HL-60/S4 (cell line): ENCODE measurements at regions not wholly inside any gene's neighbourhood (a gene's known extent, or its start where the extent isn't known, plus 50 kb on each side); places are given as distances from the start of the nearest gene placed in this dataset.
"Not testable (repeated sequence)": the region's sequence is repeated elsewhere in the genome, so short reads cannot be mapped to it uniquely, and the experiment has no call there.

Experiments used
- in situ Hi-C: fragments of 300-500 bp; cut with MboI; formaldehyde crosslinking; loops from 2 replicates; pipeline ENCODE4 v1.14.3; 2022; ENCODE audit warnings: low sequenced_read_pairs

- in situ Hi-C loops, result no loop called here
Observed at GRCh38 chr3:177381070-177381469, 183.8 kb upstream of the TBL1XR1 start.

GRCh38 chr3:177382944-177383343 is 185.7 kb upstream of the TBL1XR1 start:
- in situ Hi-C loops, result no loop called here

GRCh38 chr3:177385186-177385585 is 187.9 kb upstream of the TBL1XR1 start:
- in situ Hi-C loops, result no loop called here

GRCh38 chr3:177385831-177386301 is 188.6 kb upstream of the TBL1XR1 start:
- in situ Hi-C loops, result no loop called here

GRCh38 chr3:177388209-177388608 is 190.9 kb upstream of the TBL1XR1 start:
- in situ Hi-C loops, result no loop called here

- in situ Hi-C loops, result not testable (repeated sequence)
Observed at GRCh38 chr3:177394231-177395024, 197.1 kb upstream of the TBL1XR1 start.

GRCh38 chr3:177396733-177397132 is 199.5 kb upstream of the TBL1XR1 start:
- in situ Hi-C loops, result no loop called here

- in situ Hi-C loops, result no loop called here
Observed at GRCh38 chr3:177401375-177401774, 204.1 kb upstream of the TBL1XR1 start.

GRCh38 chr3:177402533-177402932 is 205.3 kb upstream of the TBL1XR1 start:
- in situ Hi-C loops, result no loop called here

GRCh38 chr3:177405191-177405672 is 207.9 kb upstream of the TBL1XR1 start:
- in situ Hi-C loops, result no loop called here

GRCh38 chr3:177410730-177411129 is 213.4 kb upstream of the TBL1XR1 start:
- in situ Hi-C loops, result no loop called here

GRCh38 chr3:177411201-177411600 is 213.9 kb upstream of the TBL1XR1 start:
- in situ Hi-C loops, result no loop called here

GRCh38 chr3:177412677-177413170 is 215.4 kb upstream of the TBL1XR1 start:
- in situ Hi-C loops, result not testable (repeated sequence)

GRCh38 chr3:177414093-177414492 is 216.8 kb upstream of the TBL1XR1 start:
- in situ Hi-C loops, result no loop called here

GRCh38 chr3:177418787-177419186 is 221.5 kb upstream of the TBL1XR1 start:
- in situ Hi-C loops, result no loop called here

- in situ Hi-C loops, result no loop called here
Observed at GRCh38 chr3:177419904-177420601, 222.8 kb upstream of the TBL1XR1 start.

- in situ Hi-C loops, result no loop called here
Observed at GRCh38 chr3:177420651-177421480, 223.6 kb upstream of the TBL1XR1 start.

- in situ Hi-C loops, result no loop called here
Observed at GRCh38 chr3:177421481-177421785, 224.2 kb upstream of the TBL1XR1 start.

GRCh38 chr3:177424521-177424920 is 227.2 kb upstream of the TBL1XR1 start:
- in situ Hi-C loops, result no loop called here

- in situ Hi-C loops, result no loop called here
Observed at GRCh38 chr3:177425042-177425441, 227.8 kb upstream of the TBL1XR1 start.
